ENCODE measurements at regions not wholly inside any gene's neighbourhood (a gene's known extent, or its start where the extent isn't known, plus 50 kb on each side); places are given as distances from the start of the nearest gene placed in this dataset.

DNA sequence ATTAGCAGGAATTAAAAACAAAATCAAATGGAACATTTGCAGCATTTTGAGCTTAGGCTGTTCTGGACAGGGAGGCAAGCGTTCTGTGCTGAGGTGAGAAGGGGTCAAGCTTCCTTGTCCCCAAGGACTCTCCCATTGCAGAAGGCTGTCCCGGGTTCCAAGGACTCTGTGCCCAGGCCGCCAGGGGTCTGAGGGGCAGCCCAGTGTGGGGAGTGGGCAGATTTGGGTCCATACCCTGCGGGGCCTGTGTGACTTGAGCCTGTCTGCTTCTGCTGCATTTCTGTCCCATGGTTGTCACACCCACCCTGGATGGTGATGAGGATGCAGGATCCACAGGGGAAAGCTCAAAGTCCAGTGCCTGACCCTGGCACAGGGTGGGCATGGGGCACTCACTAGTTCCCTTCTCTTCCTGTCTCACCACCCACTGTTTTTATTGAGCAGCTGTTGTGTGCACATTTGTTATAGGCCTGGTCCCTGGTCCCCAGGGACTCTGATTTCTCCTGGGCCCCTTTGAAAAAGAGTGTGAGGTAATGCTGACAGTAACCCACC lies 211.4 kb upstream of the HS6ST1 start:
- DNase-seq (ENCODE audit: low read depth, low spot score), result no peak

GRCh38 chr2:128531856-128532255 lies 213.2 kb upstream of the HS6ST1 start:
- DNase-seq (ENCODE audit: low read depth, low spot score), result no peak

DNA sequence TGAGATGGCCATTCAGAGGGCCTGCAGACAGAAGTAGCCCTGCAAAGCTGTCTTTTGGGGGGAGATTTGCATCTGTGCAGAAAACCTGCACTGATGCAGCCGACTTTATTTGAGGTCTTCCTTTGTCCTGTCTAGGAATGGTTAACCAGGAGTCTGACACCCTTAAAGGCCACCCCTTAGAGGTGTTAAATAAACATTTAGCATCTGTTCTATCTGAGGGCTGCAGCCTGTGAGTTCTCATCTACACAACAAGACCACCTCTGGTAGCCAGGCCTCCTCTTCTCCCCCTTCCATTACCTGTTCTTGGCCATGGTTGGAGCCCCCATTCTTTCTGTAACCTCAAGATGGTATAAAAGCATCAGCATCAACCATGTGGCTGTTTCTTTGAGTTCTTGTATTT lies 214.4 kb upstream of the HS6ST1 start:
- DNase-seq (ENCODE audit: low read depth, low spot score), result no peak

GRCh38 chr2:128534688-128535392 lies 216.2 kb upstream of the HS6ST1 start:
- DNase-seq (ENCODE audit: low read depth, low spot score), result no peak

- peak; percentile 55 for DNase-seq (ENCODE audit: low read depth, low spot score)
Measured at GRCh38 chr2:128535953-128536352, 217.3 kb upstream of the HS6ST1 start.

- DNase-seq (ENCODE audit: low read depth, low spot score), result peak; percentile 74
Measured at GRCh38 chr2:128536925-128537620, 218.4 kb upstream of the HS6ST1 start.

DNA sequence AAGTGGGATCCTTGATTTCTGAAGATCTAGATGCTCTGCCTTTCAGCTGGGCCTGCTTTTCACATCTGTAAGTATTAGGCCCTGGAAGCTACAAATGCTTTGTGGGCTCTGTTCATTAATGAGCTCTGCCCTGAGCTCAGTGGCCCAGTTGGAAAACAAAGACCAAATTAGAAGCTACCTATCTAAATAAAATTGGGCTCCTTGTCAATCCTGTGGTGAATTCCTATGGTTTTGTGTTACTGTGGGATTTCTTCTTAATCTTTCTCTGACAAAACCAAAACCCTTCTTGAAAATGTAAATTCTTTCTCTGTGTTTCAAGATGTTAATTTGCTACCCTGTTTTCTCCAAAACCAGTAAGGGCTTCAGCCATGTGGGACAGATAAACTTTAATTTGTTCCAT lies 219.0 kb upstream of the HS6ST1 start:
- no peak for DNase-seq (ENCODE audit: low read depth, low spot score)

- no peak for DNase-seq (ENCODE audit: low read depth, low spot score)
Measured at GRCh38 chr2:128538396-128538795, 219.7 kb upstream of the HS6ST1 start.

GRCh38 chr2:128540670-128541069 lies 222.0 kb upstream of the HS6ST1 start:
- DNase-seq (ENCODE audit: low read depth, low spot score), result no peak

DNA sequence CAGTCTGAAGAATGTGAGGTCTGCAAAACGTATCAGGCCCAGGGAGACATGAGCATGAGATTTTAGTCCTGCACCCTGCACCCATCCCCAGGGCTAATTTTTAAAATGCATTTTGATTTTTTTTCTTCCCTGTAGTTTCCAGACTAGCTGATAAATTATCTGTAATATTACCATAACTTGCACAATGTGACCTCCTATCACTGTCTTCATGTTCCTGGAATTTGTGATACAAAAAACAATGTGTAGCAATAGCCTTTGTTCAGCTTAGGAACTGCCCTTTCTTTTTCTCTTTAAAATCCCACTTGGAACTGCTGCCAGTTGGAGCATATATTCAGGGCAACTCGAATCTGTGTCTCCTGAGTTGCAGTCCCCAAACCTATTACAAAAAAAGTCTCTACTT lies 222.8 kb upstream of the HS6ST1 start:
- DNase-seq (ENCODE audit: low read depth, low spot score), result no peak

- no peak for DNase-seq (ENCODE audit: low read depth, low spot score)
Measured at GRCh38 chr2:128543036-128543435, 224.4 kb upstream of the HS6ST1 start.

GRCh38 chr2:128543646-128544045 lies 225.0 kb upstream of the HS6ST1 start:
- peak; percentile 95 for DNase-seq (ENCODE audit: low read depth, low spot score)

DNA sequence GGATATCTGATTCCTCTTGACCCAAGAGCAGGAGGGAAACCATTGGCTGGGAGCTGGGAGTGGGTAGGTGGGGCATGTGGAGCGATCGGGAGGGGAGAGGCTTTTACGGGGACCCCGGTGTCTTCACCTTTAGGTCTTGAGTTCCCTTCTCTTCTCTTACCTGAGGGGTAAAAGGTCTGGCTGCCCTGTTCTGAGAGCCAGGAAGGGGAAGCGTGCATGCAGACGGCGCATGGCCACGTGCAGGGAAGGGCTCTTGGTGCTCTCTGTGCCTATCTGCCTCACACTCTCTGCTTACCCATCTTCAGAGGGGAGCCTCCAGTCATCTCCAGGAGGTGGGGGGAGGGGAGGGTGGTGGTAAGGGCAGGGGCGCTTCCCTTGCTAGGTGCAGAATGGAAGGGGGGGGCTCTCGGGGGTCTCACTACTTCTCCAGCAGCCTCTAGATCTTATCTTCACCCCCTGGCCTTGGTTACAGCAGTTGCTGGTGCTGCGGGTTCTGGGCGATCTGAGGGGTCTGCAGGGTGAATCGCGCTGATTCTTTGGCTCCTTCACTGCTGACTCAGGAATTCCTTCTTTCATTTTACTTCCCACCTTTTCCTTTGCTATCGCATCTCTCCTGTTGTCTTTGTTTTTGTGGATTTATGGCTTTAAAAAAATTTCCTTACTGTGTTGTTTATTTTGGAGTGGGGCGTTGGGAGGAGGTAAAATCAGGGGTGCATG lies 225.8 kb upstream of the HS6ST1 start:
- no peak for DNase-seq (ENCODE audit: low read depth, low spot score)

GRCh38 chr2:128545085-128545484 lies 226.4 kb upstream of the HS6ST1 start:
- no peak for DNase-seq (ENCODE audit: low read depth, low spot score)

GRCh38 chr2:128545829-128546228 lies 227.2 kb upstream of the HS6ST1 start:
- no peak for DNase-seq (ENCODE audit: low read depth, low spot score)

DNA sequence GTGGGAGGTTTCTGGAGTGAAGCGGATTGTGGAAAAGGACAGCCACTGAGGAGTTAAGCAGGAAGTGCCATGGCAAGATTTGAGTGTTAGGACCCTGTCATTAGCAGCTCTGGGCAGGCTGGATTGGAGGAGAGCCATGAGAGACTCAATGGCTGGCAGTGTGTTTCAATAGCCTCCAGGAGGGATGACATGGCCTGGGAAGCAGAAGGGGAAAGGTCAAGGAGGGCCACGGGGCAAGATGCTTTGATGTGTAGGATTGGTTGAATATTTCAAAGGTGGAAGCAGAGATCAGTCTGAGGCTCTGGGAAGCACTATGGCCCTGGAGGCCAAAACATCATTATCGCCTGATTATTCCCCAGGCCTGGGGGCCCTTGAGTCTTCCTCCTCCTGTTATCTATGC lies 229.0 kb upstream of the HS6ST1 start:
- DNase-seq (ENCODE audit: low read depth, low spot score), result peak; percentile 96

GRCh38 chr2:128548461-128548891 lies 229.8 kb upstream of the HS6ST1 start:
- peak; percentile 28 for DNase-seq (ENCODE audit: low read depth, low spot score)

GRCh38 chr2:128549094-128549493 lies 230.4 kb upstream of the HS6ST1 start:
- DNase-seq (ENCODE audit: low read depth, low spot score), result no peak

DNA sequence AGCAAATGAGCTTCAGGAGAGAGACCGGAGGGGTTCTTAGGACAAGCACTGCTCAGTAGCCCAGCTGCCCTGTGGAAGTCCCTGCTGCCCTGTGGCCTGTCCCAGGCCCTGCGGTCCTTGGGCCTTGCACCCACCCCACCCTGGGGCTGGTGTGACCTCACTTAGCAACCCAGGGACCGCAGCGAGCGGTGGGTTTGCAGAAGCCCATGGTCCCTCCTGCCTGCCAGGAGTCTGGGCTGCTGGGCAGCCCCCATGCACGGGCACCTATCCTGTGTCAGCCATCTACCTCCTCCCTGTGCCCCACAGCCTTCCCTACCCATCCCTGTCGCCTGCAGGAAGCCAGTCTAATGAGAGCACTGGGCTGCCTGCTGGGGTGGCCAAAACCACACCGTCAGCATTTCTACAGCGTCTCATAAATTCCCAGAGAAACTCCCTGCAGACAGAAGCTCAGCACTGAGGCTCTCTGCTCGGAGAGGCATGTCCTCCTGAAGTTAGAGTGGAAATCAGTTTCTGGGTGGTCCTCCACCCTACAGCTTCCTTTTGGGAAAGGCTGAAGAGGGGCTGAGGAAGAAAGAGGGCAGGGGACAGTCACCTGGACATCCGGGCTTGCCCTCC lies 231.1 kb upstream of the HS6ST1 start:
- peak; percentile 54 for DNase-seq (ENCODE audit: low read depth, low spot score)

DNA sequence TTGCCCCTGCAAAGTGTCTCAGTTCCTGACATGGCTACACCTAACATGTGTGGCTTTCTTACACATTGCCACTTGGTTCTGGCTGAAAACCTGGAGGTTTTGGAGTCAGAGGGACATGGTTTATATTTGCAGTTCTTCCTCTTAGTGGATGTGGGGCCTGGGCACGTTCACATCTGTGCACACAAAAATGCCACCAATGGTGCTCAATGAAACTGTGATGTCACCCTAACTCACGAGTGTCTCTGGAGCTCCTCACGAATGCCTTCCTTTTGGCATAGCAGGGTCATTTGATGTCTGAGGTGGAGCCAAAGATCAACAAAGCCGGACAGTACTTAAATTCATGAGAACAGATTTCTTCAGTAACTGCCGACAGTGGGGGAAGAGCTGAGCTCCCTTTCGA lies 231.7 kb upstream of the HS6ST1 start:
- DNase-seq (ENCODE audit: low read depth, low spot score), result no peak

DNA sequence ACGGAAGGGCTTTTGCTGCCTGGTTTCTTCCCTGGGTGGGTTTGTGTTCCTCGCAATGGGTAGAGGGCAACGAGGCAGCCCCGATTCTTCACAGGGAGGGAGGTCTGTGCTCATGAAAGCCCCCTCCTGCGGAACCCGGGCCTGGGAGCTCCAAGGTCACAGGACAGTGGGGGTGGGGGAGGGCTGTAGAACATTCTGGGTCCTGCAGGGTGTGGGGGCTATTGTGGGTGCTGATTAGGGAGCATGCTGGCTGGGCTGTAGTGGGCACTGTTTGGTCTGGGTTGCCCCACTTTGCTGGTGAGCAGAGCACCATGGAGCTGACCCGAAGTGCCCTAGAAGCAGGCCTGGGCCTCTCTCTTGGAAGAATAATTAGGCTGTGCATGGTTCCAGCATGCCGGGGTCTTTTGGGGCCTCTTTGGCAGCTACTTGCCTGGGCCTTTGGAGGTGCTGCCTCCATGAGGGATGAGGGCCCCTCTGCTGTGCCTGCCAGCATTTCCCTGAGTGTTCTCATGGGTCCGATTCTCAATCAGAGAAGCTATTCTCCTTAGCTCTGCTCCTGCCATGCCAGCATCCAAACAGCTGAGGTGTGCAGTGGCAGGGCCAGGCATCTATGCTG lies 232.2 kb upstream of the HS6ST1 start:
- DNase-seq (ENCODE audit: low read depth, low spot score), result no peak

DNA sequence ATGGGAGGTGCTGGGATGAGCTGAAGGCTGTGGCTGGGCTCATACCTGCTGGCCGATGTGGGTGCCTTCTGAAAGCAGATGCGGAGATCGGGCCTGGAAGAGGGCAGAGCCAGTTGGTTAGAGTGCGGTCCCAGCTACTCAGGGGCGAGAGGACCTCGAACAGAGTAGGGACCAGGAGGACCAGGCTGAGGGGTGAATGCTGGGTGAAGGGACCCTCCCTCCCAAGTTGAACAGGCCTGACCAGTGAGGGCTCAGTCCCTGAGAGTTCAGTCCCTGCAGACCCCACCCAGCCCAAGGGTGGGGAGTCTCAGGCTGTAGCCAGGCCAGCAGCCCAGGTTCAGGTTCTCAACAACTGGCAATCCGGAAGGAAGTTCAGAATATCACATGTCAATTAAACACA lies 232.8 kb upstream of the HS6ST1 start:
- no peak for DNase-seq (ENCODE audit: low read depth, low spot score)
